ENCODE measurements at regions not wholly inside any gene's neighbourhood (a gene's known extent, or its start where the extent isn't known, plus 50 kb on each side); places are given as distances from the start of the nearest gene placed in this dataset.
A peak's percentile ranks its signal among the peaks of the same experiment; 100 is the strongest.

DNA sequence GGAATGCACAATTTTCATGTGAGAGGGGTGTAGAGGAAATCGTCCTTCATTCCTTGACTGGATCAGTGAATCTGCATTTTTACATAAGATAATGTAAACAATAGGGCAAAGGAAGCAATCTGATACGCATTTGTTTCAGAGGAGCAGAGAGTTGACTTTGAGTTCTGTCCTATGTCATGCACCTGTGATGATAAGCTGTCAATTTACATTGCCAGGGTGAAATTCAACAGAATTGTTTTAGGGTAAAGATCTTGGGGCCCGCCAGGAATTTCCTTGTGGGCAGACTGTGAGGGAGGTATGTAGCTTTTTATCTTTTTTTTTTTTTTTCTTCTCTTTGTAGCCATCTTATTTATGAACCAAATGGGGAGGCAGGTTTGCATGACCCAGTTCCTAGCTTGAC lies 58.3 kb upstream of the LARP1 start:
- Histone ChIP-seq H3K4me3 (no peak overlapping the region), H3K36me3 (no peaks in the 10 kb centered on the region), H3K9me3 (no peaks in the 10 kb centered on the region), H3K27me3 (no peaks in the 10 kb centered on the region), H3K27ac (no peak overlapping the region), H3K4me1 (peaks cover 0 to 7% (median 0%) of the 10 kb centered on the region in 3 donors)
- no peak for ATAC-seq
- WGBS, 2 donors (ENCODE audit: low coverage in 1 of 2), result 51 to 52% methylated on average over 3 of the region's 3 CpGs
- TF ChIP-seq POLR2AphosphoS5 (IDR thresholded peaks at IDR 0.05) (no peak), POLR2A (IDR thresholded peaks at IDR 0.05) (no peak), EP300 (IDR thresholded peaks at IDR 0.05) (no peak)
- TF ChIP-seq, protein P1, sequence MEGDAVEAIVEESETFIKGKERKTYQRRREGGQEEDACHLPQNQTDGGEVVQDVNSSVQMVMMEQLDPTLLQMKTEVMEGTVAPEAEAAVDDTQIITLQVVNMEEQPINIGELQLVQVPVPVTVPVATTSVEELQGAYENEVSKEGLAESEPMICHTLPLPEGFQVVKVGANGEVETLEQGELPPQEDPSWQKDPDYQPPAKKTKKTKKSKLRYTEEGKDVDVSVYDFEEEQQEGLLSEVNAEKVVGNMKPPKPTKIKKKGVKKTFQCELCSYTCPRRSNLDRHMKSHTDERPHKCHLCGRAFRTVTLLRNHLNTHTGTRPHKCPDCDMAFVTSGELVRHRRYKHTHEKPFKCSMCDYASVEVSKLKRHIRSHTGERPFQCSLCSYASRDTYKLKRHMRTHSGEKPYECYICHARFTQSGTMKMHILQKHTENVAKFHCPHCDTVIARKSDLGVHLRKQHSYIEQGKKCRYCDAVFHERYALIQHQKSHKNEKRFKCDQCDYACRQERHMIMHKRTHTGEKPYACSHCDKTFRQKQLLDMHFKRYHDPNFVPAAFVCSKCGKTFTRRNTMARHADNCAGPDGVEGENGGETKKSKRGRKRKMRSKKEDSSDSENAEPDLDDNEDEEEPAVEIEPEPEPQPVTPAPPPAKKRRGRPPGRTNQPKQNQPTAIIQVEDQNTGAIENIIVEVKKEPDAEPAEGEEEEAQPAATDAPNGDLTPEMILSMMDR (IDR thresholded peaks at IDR 0.05), result no peak

DNA sequence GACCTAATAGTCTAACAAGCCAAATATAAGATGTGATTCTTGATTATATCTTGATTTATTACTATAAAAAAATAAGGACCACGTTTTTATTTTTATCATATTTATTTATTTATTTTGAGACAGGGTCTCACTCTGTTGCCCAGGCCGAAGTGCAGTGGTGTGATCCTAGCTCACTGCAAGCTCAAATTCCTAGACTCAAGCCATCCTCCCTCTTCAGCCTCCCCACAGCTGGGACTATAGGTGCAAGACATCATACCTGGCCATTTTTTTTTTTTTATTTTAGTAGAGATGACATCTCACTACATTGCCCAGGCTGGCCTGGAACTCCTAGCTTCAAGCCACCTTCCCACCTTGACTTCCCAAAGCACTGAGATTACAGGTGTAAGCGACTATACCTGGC lies 61.0 kb upstream of the LARP1 start:
- peaks cover 0 to 15% (median 3%) of the 10 kb centered on the region in 3 donors for H3K4me1 ChIP-seq
- no peak overlapping the region for H3K4me3 ChIP-seq
- H3K27me3 ChIP-seq, result no peaks in the 10 kb centered on the region
- 78 to 81% methylated on average over 2 to 3 of the region's 3 CpGs for WGBS, 2 donors (ENCODE audit: low coverage in 1 of 2)
- H3K9me3 ChIP-seq, result no peaks in the 10 kb centered on the region
- H3K36me3 ChIP-seq, result no peaks in the 10 kb centered on the region
- no peak for ATAC-seq
- H3K27ac ChIP-seq, result no peak overlapping the region
- TF ChIP-seq, protein P1 (IDR thresholded peaks at IDR 0.05), result no peak
- TF ChIP-seq POLR2AphosphoS5 (IDR thresholded peaks at IDR 0.05) (no peak), EP300 (IDR thresholded peaks at IDR 0.05) (no peak), POLR2A (IDR thresholded peaks at IDR 0.05) (no peak)

GRCh38 chr5:154690488-154690887 lies 64.7 kb upstream of the LARP1 start:
- Histone ChIP-seq H3K27me3 (no peaks in the 10 kb centered on the region), H3K27ac (no peak overlapping the region), H3K9me3 (no peaks in the 10 kb centered on the region), H3K4me1 (peaks cover 0 to 16% (median 3%) of the 10 kb centered on the region in 3 donors), H3K36me3 (no peaks in the 10 kb centered on the region), H3K4me3 (no peak overlapping the region)
- no peak for TF ChIP-seq POLR2AphosphoS5 (IDR thresholded peaks at IDR 0.05)
- no peak for TF ChIP-seq POLR2A (IDR thresholded peaks at IDR 0.05)
- TF ChIP-seq, protein P1 (IDR thresholded peaks at IDR 0.05), result no peak
- ATAC-seq, result no peak
- 93 to 100% methylated on average over 6 to 10 of the region's 28 CpGs for WGBS, 2 donors (ENCODE audit: low coverage in 1 of 2)

GRCh38 chr5:154686490-154686889 lies 68.7 kb upstream of the LARP1 start:
- H3K9me3 ChIP-seq, result no peaks in the 10 kb centered on the region
- no peaks in the 10 kb centered on the region for H3K27me3 ChIP-seq
- peaks cover 0 to 39% (median under 1%) of the 10 kb centered on the region in 3 donors for H3K4me1 ChIP-seq
- H3K4me3 ChIP-seq, result no peak overlapping the region
- peak overlapping the region in 1 of 4 donors; percentile 0 for H3K27ac ChIP-seq
- TF ChIP-seq POLR2A (IDR thresholded peaks at IDR 0.05) (no peak), EP300 (IDR thresholded peaks at IDR 0.05) (no peak), POLR2AphosphoS5 (IDR thresholded peaks at IDR 0.05) (no peak)
- TF ChIP-seq, protein P1 (IDR thresholded peaks at IDR 0.05), result no peak
- no peaks in the 10 kb centered on the region for H3K36me3 ChIP-seq
- 87 to 100% methylated on average over 3 to 4 of the region's 4 CpGs for WGBS, 2 donors (ENCODE audit: low coverage in 1 of 2)
- no peak for ATAC-seq

- no peak for ATAC-seq
Measured at GRCh38 chr5:154683101-154683880, 71.9 kb upstream of the LARP1 start.

More at GRCh38 chr5:154683101-154683880, 71.9 kb upstream of the LARP1 start:
- TF ChIP-seq EP300 (IDR thresholded peaks at IDR 0.05) (no peak), POLR2A (IDR thresholded peaks at IDR 0.05) (no peak), POLR2AphosphoS5 (IDR thresholded peaks at IDR 0.05) (no peak)
- TF ChIP-seq, protein P1 (IDR thresholded peaks at IDR 0.05), result no peak
- Histone ChIP-seq H3K27ac (peak overlapping the region; percentile 49 to 85 (median 82)), H3K4me1 (peaks cover 0 to 38% (median 0%) of the 10 kb centered on the region in 3 donors), H3K36me3 (no peaks in the 10 kb centered on the region), H3K27me3 (no peaks in the 10 kb centered on the region), H3K9me3 (no peaks in the 10 kb centered on the region), H3K4me3 (peak overlapping the region; percentile 41 to 60)
- 33 to 34% methylated on average over 7 to 8 of the region's 16 CpGs for WGBS, 2 donors (ENCODE audit: low coverage in 1 of 2)
